ENCODE measurements at regions not wholly inside any gene's neighbourhood (a gene's known extent, or its start where the extent isn't known, plus 50 kb on each side); places are given as distances from the start of the nearest gene placed in this dataset.
"Not testable (repeated sequence)": the region's sequence is repeated elsewhere in the genome, so short reads cannot be mapped to it uniquely, and the experiment has no call there.

GRCh38 chr12:105664765-105665164 lies 334.3 kb downstream of the C12orf75 start:
- not testable (repeated sequence) for FAIRE-seq

- FAIRE-seq, result no peak
Measured at GRCh38 chr12:105665366-105665765, 334.9 kb downstream of the C12orf75 start.

GRCh38 chr12:105667973-105668743 lies 337.7 kb downstream of the C12orf75 start:
- FAIRE-seq, result no peak

- no peak for FAIRE-seq
Measured at GRCh38 chr12:105670672-105671071, 340.2 kb downstream of the C12orf75 start.

- FAIRE-seq, result no peak
Measured at GRCh38 chr12:105671720-105672119, 341.2 kb downstream of the C12orf75 start.

- FAIRE-seq, result no peak
Measured at GRCh38 chr12:105672121-105672975, 341.9 kb downstream of the C12orf75 start.

GRCh38 chr12:105674871-105675699 lies 344.6 kb downstream of the C12orf75 start:
- FAIRE-seq, result no peak

GRCh38 chr12:105676694-105677093 lies 346.2 kb downstream of the C12orf75 start:
- FAIRE-seq, result no peak

GRCh38 chr12:105677672-105678071 lies 347.2 kb downstream of the C12orf75 start:
- no peak for FAIRE-seq

- FAIRE-seq, result no peak
Measured at GRCh38 chr12:105679982-105680381, 349.5 kb downstream of the C12orf75 start.

- no peak for FAIRE-seq
Measured at GRCh38 chr12:105681341-105681740, 350.9 kb downstream of the C12orf75 start.

- FAIRE-seq, result not testable (repeated sequence)
Measured at GRCh38 chr12:105682821-105683220, 352.3 kb downstream of the C12orf75 start.

GRCh38 chr12:105683836-105684235 lies 353.3 kb downstream of the C12orf75 start:
- FAIRE-seq, result not testable (repeated sequence)

GRCh38 chr12:105698075-105698474 lies 367.6 kb downstream of the C12orf75 start:
- FAIRE-seq, result no peak

GRCh38 chr12:105699209-105699608 lies 368.7 kb downstream of the C12orf75 start:
- FAIRE-seq, result no peak

GRCh38 chr12:105704787-105705186 lies 374.3 kb downstream of the C12orf75 start:
- FAIRE-seq, result no peak

GRCh38 chr12:105705235-105705634 lies 374.7 kb downstream of the C12orf75 start:
- no peak for FAIRE-seq

- FAIRE-seq, result no peak
Measured at GRCh38 chr12:105705765-105706164, 375.3 kb downstream of the C12orf75 start.

GRCh38 chr12:105706321-105706972 lies 376.0 kb downstream of the C12orf75 start:
- FAIRE-seq, result no peak

- FAIRE-seq, result no peak
Measured at GRCh38 chr12:105706973-105707334, 376.5 kb downstream of the C12orf75 start.

GRCh38 chr12:105713606-105714305 lies 383.3 kb downstream of the C12orf75 start:
- no peak for FAIRE-seq

- no peak for FAIRE-seq
Measured at GRCh38 chr12:105716621-105717020, 386.1 kb downstream of the C12orf75 start.
